ENCODE measurements at regions not wholly inside any gene's neighbourhood (a gene's known extent, or its start where the extent isn't known, plus 50 kb on each side); places are given as distances from the start of the nearest gene placed in this dataset.

DNA sequence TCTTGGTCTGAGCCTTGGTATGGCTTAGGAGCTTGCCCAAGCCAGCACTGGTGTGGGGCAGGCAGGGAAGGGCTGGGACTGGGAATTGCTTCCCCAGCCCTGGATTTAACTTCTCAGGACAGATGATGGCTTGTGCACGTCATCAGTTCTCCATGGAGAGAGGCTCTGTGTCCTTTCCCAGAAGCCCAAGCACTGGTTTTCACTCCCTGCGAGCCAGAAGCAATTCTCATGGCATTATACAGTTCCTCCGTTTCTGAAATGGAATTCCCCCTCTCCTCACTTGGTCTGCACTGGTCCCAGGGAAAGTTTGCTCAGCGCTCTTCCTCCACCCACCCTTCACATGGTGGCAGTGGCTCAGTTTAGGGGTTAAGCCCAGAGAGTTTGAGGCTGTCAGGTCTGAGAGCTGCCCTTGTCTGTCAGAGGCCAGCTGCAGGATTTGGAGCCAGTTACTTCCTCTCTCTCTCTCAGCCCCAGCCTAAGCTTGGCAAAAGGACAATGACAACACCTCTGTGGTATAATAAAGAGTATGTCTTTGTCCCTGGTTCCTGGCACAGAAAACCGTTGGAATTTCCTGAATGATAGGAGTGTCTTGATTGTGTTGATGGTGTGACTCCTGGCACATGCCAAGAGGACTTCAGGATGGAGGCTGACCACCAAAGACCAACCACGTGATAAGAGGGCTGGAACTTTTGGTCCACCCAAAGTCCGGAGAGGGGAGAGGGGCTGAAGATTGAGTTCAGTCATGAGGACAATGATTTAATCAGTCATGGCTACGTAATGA is 219.6 kb upstream of the TNRC6C start:
- TF ChIP-seq, protein P1, sequence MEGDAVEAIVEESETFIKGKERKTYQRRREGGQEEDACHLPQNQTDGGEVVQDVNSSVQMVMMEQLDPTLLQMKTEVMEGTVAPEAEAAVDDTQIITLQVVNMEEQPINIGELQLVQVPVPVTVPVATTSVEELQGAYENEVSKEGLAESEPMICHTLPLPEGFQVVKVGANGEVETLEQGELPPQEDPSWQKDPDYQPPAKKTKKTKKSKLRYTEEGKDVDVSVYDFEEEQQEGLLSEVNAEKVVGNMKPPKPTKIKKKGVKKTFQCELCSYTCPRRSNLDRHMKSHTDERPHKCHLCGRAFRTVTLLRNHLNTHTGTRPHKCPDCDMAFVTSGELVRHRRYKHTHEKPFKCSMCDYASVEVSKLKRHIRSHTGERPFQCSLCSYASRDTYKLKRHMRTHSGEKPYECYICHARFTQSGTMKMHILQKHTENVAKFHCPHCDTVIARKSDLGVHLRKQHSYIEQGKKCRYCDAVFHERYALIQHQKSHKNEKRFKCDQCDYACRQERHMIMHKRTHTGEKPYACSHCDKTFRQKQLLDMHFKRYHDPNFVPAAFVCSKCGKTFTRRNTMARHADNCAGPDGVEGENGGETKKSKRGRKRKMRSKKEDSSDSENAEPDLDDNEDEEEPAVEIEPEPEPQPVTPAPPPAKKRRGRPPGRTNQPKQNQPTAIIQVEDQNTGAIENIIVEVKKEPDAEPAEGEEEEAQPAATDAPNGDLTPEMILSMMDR (IDR thresholded peaks at IDR 0.05; ENCODE audit: low read depth, low read length): no peak
- TF ChIP-seq EZH2phosphoT487 (IDR thresholded peaks at IDR 0.05; ENCODE audit: low read depth): no peak

Measured in OCI-LY3 (cell line).